GM13976 (cell line): ENCODE measurements at regions not wholly inside any gene's neighbourhood (a gene's known extent, or its start where the extent isn't known, plus 50 kb on each side); places are given as distances from the start of the nearest gene placed in this dataset.
A peak's percentile ranks its signal among the peaks of the same experiment; 100 is the strongest.

Experiments used
- DNase-seq: peaks from one replicate; pipeline ENCODE4 v3.0.0; 2012; ENCODE audit warnings: low spot score
- CTCF ChIP-seq: IDR thresholded peaks from 2 replicates; pipeline ENCODE4 v1.5.1; 2012; ENCODE audit warnings: borderline replicate concordance, mild to moderate bottlenecking; ENCODE audit not compliant: insufficient read depth; ENCODE audit errors: extremely low read depth, missing control alignments, control extremely low read depth
- in situ Hi-C: fragments of 300-500 bp; cut with MboI; formaldehyde crosslinking; loops from one replicate; pipeline ENCODE4 v1.12.0; 2022; ENCODE audit warnings: low sequenced_read_pairs, mixed read lengths, inconsistent platforms; ENCODE audit not compliant: unreplicated experiment

GRCh38 chr3:5293207-5293606, 105.7 kb downstream of the EDEM1 start:
- in situ Hi-C loops, result no loop called here
- no peak for DNase-seq
- no peak for TF ChIP-seq CTCF

GRCh38 chr3:5294356-5294755, 106.8 kb downstream of the EDEM1 start:
- no peak for TF ChIP-seq CTCF
- DNase-seq, result no peak
- in situ Hi-C loops, result no loop called here

GRCh38 chr3:5295191-5295690, 107.7 kb downstream of the EDEM1 start:
- no peak for TF ChIP-seq CTCF
- DNase-seq, result no peak
- in situ Hi-C loops, result no loop called here

GRCh38 chr3:5296362-5296761, 108.9 kb downstream of the EDEM1 start:
- TF ChIP-seq CTCF, result no peak
- no peak for DNase-seq
- in situ Hi-C loops, result no loop called here

GRCh38 chr3:5297895-5298294, 110.4 kb downstream of the EDEM1 start:
- TF ChIP-seq CTCF, result no peak
- in situ Hi-C loops, result no loop called here
- no peak for DNase-seq

GRCh38 chr3:5298453-5298852, 110.9 kb downstream of the EDEM1 start:
- no peak for TF ChIP-seq CTCF

GRCh38 chr3:5299161-5299560, 111.7 kb downstream of the EDEM1 start:
- TF ChIP-seq CTCF, result no peak
- no peak for DNase-seq
- in situ Hi-C loops, result no loop called here

More at GRCh38 chr3:5298453-5298852, 110.9 kb downstream of the EDEM1 start:
- in situ Hi-C loops, result no loop called here
- peak; percentile 66 for DNase-seq
